A673 (cell line): ENCODE measurements at regions not wholly inside any gene's neighbourhood (a gene's known extent, or its start where the extent isn't known, plus 50 kb on each side); places are given as distances from the start of the nearest gene placed in this dataset.
"Not testable (repeated sequence)": the region's sequence is repeated elsewhere in the genome, so short reads cannot be mapped to it uniquely, and the experiment has no call there.

Experiments
- CTCF ChIP-seq: fragments of 300-800, 200-600 bp; sonication (generic); conservative IDR thresholded peaks from 2 replicates; pipeline ENCODE4 v1.5.1; 2017; ENCODE audit warnings: low read depth, mild to moderate bottlenecking, antibody characterized with exemption, low read length, moderate library complexity, mixed read lengths
- EZH2 ChIP-seq: fragments of 200-600 bp; sonication (generic); IDR thresholded peaks from 2 replicates; pipeline ENCODE4 v1.6.1; 2017; ENCODE audit warnings: borderline replicate concordance, low read depth, mild to moderate bottlenecking, mixed read lengths, antibody characterized with exemption, low read length; ENCODE audit not compliant: poor library complexity, severe bottlenecking

DNA sequence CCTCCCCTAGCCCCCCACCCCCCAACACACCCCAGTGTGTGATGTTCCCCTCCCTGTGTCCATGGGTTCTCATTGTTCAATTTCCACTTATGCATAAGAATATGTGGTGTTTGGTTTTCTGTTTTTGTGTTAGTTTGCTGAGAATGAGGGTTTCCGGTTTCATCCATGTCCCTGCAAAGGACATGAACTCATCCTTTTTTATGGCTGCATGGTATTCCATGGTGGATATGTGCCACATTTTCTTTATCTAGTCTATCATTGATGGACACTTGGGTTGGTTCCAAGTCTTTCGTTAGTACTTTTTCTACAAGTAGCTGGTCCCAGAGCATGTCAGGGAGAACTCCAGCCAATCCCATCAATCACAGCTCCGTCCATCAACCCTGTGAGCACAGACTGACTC, 350.3 kb downstream of the SETD4 start:
- not testable (repeated sequence) for TF ChIP-seq CTCF, EZH2
